OCI-LY7 (cell line): ENCODE measurements at regions not wholly inside any gene's neighbourhood (a gene's known extent, or its start where the extent isn't known, plus 50 kb on each side); places are given as distances from the start of the nearest gene placed in this dataset.
"Not testable (repeated sequence)": the region's sequence is repeated elsewhere in the genome, so short reads cannot be mapped to it uniquely, and the experiment has no call there.

Source experiments
- BruUV-seq: library from RNA; stranded (reverse); fragments of 400-500 nt; replicated peaks from 2 replicates; lab custom pipeline; 2021; lab: Mats Ljungman, UMichigan
- CTCF ChIA-PET: fragments of 300-600 bp; sonication (Branson Sonifier 250); formaldehyde crosslinking; loops from one replicate; lab custom pipeline; 2022; ENCODE audit warnings: antibody characterized with exemption; ENCODE audit not compliant: unreplicated experiment; lab: Charles Lee
- POLR2A ChIA-PET: fragments of 300-600 bp; sonication (Branson Sonifier 250); formaldehyde crosslinking; loops from one replicate; lab custom pipeline; 2022; ENCODE audit warnings: antibody characterized with exemption; lab: Charles Lee
- DNase-seq: peaks from one replicate; pipeline ENCODE4 v3.0.0-alpha.2; 2015; ENCODE audit warnings: low spot score
- H2AFZ ChIP-seq: fragments of 200-600 bp; sonication (generic), shearing (Covaris generic); 2 replicates; pipeline ENCODE4 v1.6.1; 2014; ENCODE audit warnings: mild to moderate bottlenecking, antibody characterized with exemption, low read length, moderate library complexity
- H3K27ac ChIP-seq: fragments of 200-600 bp; sonication (generic); 2 replicates; pipeline ENCODE4 v1.5.1; 2014; ENCODE audit warnings: mixed run types, low read depth, mild to moderate bottlenecking, moderate library complexity, low read length, inconsistent platforms; ENCODE audit not compliant: poor library complexity, severe bottlenecking
- H3K36me3 ChIP-seq: fragments of 200-600 bp; sonication (generic); 2 replicates; pipeline ENCODE4 v1.6.1; 2014; ENCODE audit warnings: mild to moderate bottlenecking, antibody characterized with exemption, low read length, moderate library complexity, mixed read lengths; ENCODE audit not compliant: insufficient read depth
- H3K4me1 ChIP-seq: fragments of 200-600 bp; sonication (generic); 2 replicates; pipeline ENCODE4 v1.5.1; 2014; ENCODE audit warnings: mild to moderate bottlenecking, low read length; ENCODE audit not compliant: insufficient read depth, poor library complexity, severe bottlenecking
- H3K4me2 ChIP-seq: fragments of 200-600 bp; sonication (generic); 2 replicates; pipeline ENCODE4 v1.6.1; 2014; ENCODE audit warnings: mild to moderate bottlenecking, low read length
- H3K4me3 ChIP-seq: fragments of 200-600 bp; sonication (generic); 2 replicates; pipeline ENCODE4 v1.5.1; 2014; ENCODE audit warnings: mild to moderate bottlenecking, low read depth, low read length; ENCODE audit not compliant: poor library complexity, severe bottlenecking
- H3K79me2 ChIP-seq: fragments of 200-600 bp; sonication (generic); 2 replicates; pipeline ENCODE4 v1.6.1; 2016; ENCODE audit warnings: low read depth, mild to moderate bottlenecking, low read length, moderate library complexity, mixed read lengths; ENCODE audit not compliant: insufficient read depth
- H3K9me2 ChIP-seq: fragments of 200-600 bp; sonication (generic); 2 replicates; pipeline ENCODE4 v1.6.1; 2016; ENCODE audit warnings: mild to moderate bottlenecking, low read length, mixed read lengths; ENCODE audit not compliant: insufficient read depth
- H3K9me3 ChIP-seq: fragments of 200-600 bp; sonication (generic); 2 replicates; pipeline ENCODE4 v1.6.1; 2014; ENCODE audit warnings: mild to moderate bottlenecking, mixed run types, low read length, mixed read lengths
- H4K20me1 ChIP-seq: fragments of 200-600 bp; sonication (generic); 2 replicates; pipeline ENCODE4 v1.6.1; 2014; ENCODE audit warnings: mild to moderate bottlenecking, antibody characterized with exemption, low read length, moderate library complexity, mixed read lengths; ENCODE audit not compliant: insufficient read depth
- EZH2phosphoT487 ChIP-seq: fragments of 200-600 bp; sonication (generic); IDR thresholded peaks from 2 replicates; pipeline ENCODE4 v1.6.1; 2018; ENCODE audit warnings: low read depth, borderline replicate concordance, mild to moderate bottlenecking, mixed run types, antibody characterized with exemption, low read length, moderate library complexity, mixed read lengths
- intact Hi-C: fragments of 100-400 bp; cut with micrococcal nuclease; formaldehyde crosslinking; loops from one replicate; pipeline ENCODE4 v1.10.0; 2022; ENCODE audit not compliant: unreplicated experiment
- TF ChIP-seq, protein P1 (sequence below): fragments of 200-600 bp; sonication (generic); conservative IDR thresholded peaks from 2 replicates; pipeline ENCODE4 v1.5.1; 2014; ENCODE audit warnings: mild to moderate bottlenecking, antibody characterized with exemption, low read length, moderate library complexity, mixed read lengths

- ChIA-PET CTCF (no interaction called here), POLR2A (interaction anchor here (1.1 kb wide), 1 partner anchor 14 kb away, joined by 3 read pairs; no protein-coding TSS in a partner anchor)
- no peak for DNase-seq
- H3K9me2 ChIP-seq: no peaks in the 10 kb centered on the region
- H3K4me1 ChIP-seq: no peaks in the 10 kb centered on the region
- no peaks in the 10 kb centered on the region for H4K20me1 ChIP-seq
- no peak overlapping the region for H3K4me3 ChIP-seq
- H3K27ac ChIP-seq: no peak overlapping the region
- intact Hi-C loops: no loop called here
- no peaks in the 10 kb centered on the region for H3K79me2 ChIP-seq
- no peak overlapping the region for H3K4me2 ChIP-seq
- no peak overlapping the region for H2AFZ ChIP-seq
- TF ChIP-seq, protein P1, sequence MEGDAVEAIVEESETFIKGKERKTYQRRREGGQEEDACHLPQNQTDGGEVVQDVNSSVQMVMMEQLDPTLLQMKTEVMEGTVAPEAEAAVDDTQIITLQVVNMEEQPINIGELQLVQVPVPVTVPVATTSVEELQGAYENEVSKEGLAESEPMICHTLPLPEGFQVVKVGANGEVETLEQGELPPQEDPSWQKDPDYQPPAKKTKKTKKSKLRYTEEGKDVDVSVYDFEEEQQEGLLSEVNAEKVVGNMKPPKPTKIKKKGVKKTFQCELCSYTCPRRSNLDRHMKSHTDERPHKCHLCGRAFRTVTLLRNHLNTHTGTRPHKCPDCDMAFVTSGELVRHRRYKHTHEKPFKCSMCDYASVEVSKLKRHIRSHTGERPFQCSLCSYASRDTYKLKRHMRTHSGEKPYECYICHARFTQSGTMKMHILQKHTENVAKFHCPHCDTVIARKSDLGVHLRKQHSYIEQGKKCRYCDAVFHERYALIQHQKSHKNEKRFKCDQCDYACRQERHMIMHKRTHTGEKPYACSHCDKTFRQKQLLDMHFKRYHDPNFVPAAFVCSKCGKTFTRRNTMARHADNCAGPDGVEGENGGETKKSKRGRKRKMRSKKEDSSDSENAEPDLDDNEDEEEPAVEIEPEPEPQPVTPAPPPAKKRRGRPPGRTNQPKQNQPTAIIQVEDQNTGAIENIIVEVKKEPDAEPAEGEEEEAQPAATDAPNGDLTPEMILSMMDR: no peak
- no peak for TF ChIP-seq EZH2phosphoT487
- no peaks in the 10 kb centered on the region for H3K9me3 ChIP-seq
- H3K36me3 ChIP-seq: no peaks in the 10 kb centered on the region
- BruUV-seq: no TSS peak
Observed at GRCh38 chr22:22121445-22121844, 123.1 kb upstream of the VPREB1 start.

DNA sequence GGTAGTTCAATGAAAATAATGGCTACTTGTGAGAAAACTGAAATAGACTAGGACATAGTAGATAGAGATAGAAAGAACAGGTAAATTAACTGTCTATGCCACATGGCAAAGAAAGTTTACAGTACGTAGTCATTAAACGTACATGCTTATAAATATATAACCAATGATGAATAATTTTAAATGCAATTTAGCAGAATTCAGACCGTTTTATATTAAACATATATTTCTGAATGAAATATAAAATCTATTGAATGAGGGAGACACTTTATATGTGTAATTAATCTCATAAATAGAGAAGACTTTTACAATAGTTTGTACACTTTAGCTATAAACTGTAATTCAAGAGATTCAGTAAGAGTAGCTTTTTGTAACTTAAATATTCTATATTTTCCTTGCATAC lies 124.4 kb upstream of the VPREB1 start:
- CTCF ChIA-PET: no interaction called here
- no peaks in the 10 kb centered on the region for H3K36me3 ChIP-seq
- TF ChIP-seq, protein P1: no peak
- no peak for TF ChIP-seq EZH2phosphoT487

GRCh38 chr22:22118987-22119386 lies 125.6 kb upstream of the VPREB1 start:
- H3K4me1 ChIP-seq: no peaks in the 10 kb centered on the region
- no peaks in the 10 kb centered on the region for H3K36me3 ChIP-seq
- CTCF ChIA-PET: interaction anchor here (1.4 kb wide), 1 partner anchor 8 kb away, joined by 5 read pairs; no protein-coding TSS in a partner anchor
- intact Hi-C loops: no loop called here
- H3K9me3 ChIP-seq: no peaks in the 10 kb centered on the region
- H3K4me3 ChIP-seq: no peak overlapping the region
- H3K9me2 ChIP-seq: no peaks in the 10 kb centered on the region
- no peak for DNase-seq
- BruUV-seq: no TSS peak
- POLR2A ChIA-PET: interaction anchor here (0.6 to 2.6 kb wide), 7 partner anchors 9 to 58 kb away, joined by 3 to 13 read pairs (median 3); no protein-coding TSS in a partner anchor
- H3K27ac ChIP-seq: no peak overlapping the region
- no peaks in the 10 kb centered on the region for H3K79me2 ChIP-seq
- no peaks in the 10 kb centered on the region for H4K20me1 ChIP-seq
- H3K4me2 ChIP-seq: no peak overlapping the region
- TF ChIP-seq EZH2phosphoT487: no peak
- H2AFZ ChIP-seq: no peak overlapping the region

More for the DNA sequence above, 124.4 kb upstream of the VPREB1 start:
- no peaks in the 10 kb centered on the region for H4K20me1 ChIP-seq
- H3K4me3 ChIP-seq: no peak overlapping the region
- no peaks in the 10 kb centered on the region for H3K9me3 ChIP-seq
- H3K9me2 ChIP-seq: no peaks in the 10 kb centered on the region
- no TSS peak for BruUV-seq
- no peak for DNase-seq
- POLR2A ChIA-PET: interaction anchor here (0.7 kb wide), 1 partner anchor 24 kb away, joined by 3 read pairs; no protein-coding TSS in a partner anchor
- intact Hi-C loops: no loop called here
- no peak overlapping the region for H3K27ac ChIP-seq
- no peaks in the 10 kb centered on the region for H3K79me2 ChIP-seq
- no peak overlapping the region for H2AFZ ChIP-seq
- no peak overlapping the region for H3K4me2 ChIP-seq
- no peaks in the 10 kb centered on the region for H3K4me1 ChIP-seq

DNA sequence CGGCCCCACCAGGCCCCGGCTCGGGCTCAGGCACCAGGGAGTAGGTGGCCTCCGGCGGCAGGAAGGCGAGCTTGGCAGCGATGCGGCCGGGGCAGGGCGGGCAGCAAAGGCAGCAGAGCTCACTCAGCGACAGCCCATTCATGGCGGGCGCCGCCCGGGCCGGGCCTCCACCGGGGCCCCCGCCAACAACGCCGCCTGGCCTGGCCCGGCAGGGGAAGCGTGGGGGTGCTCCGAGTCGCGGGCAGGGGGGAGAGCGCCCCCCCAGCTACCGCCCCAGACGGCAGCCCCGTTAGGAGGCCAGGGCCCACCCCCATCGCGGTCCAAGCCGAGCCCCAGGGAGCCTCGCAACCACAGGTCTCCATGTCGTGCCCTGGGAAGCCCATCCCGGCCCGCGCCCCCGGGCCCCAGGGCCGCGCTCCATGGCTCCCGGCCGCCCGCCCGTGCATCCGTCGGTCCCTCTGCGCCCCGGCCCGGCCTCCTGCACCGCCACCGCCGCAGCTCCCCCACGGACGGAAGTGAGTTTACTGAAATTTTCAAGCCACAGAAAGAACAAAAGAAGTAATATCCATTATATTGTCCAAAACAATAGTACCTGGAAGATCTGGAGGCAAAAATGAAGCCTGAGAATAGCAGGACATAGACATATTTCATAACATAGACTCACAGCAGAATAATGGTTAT lies 126.6 kb upstream of the VPREB1 start:
- intact Hi-C loops, H3K27ac ChIP-seq, CTCF ChIA-PET: not testable (repeated sequence)

More for the DNA sequence above, 126.6 kb upstream of the VPREB1 start:
- POLR2A ChIA-PET: interaction anchor here (0.8 to 2.6 kb wide), 5 partner anchors 13 to 49 kb away, joined by 3 to 13 read pairs (median 3); no protein-coding TSS in a partner anchor
- H3K36me3 ChIP-seq, BruUV-seq, H3K4me2 ChIP-seq, DNase-seq, H2AFZ ChIP-seq, H3K4me1 ChIP-seq, H3K9me2 ChIP-seq, H4K20me1 ChIP-seq, H3K4me3 ChIP-seq, H3K9me3 ChIP-seq, H3K79me2 ChIP-seq: not testable (repeated sequence)
